ENCODE measurements at regions not wholly inside any gene's neighbourhood (a gene's known extent, or its start where the extent isn't known, plus 50 kb on each side); places are given as distances from the start of the nearest gene placed in this dataset.

DNA sequence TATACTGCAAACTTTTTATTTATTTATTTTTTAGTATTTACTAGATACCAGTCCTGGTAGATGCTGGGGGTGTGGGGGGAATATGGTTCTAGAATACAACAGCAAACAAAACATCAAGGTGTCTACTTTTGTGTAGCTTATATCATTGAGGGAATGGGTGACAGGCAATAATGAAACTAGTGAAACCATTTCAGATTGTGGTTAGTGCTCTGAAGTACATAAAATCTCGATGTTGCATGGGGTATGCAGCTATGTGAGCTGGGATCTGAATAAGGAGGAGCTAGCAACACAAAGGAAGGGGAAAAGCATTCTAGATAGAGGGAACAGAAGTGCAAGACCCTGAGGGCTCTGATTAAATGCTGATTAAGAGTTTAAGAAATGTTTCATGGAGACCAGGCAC is 103.5 kb downstream of the WT1 start:
- peaks cover 8 to 12% of the 10 kb centered on the region in 2 donors for H3K9me3 ChIP-seq (replicated peaks in 1 of 2; ENCODE audit: control insufficient read depth in 1 of 2, insufficient read depth in 1 of 2, low read length in 2 of 2)
- DNase-seq, result no peak
- peaks cover 6 to 12% of the 10 kb centered on the region in 2 donors for H3K4me1 ChIP-seq (ENCODE audit: control insufficient read depth in 1 of 2, insufficient read depth in 2 of 2, low read length in 2 of 2)
- TF ChIP-seq, protein P1, sequence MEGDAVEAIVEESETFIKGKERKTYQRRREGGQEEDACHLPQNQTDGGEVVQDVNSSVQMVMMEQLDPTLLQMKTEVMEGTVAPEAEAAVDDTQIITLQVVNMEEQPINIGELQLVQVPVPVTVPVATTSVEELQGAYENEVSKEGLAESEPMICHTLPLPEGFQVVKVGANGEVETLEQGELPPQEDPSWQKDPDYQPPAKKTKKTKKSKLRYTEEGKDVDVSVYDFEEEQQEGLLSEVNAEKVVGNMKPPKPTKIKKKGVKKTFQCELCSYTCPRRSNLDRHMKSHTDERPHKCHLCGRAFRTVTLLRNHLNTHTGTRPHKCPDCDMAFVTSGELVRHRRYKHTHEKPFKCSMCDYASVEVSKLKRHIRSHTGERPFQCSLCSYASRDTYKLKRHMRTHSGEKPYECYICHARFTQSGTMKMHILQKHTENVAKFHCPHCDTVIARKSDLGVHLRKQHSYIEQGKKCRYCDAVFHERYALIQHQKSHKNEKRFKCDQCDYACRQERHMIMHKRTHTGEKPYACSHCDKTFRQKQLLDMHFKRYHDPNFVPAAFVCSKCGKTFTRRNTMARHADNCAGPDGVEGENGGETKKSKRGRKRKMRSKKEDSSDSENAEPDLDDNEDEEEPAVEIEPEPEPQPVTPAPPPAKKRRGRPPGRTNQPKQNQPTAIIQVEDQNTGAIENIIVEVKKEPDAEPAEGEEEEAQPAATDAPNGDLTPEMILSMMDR (IDR thresholded peaks at IDR 0.05), result no peak
- no peaks in the 10 kb centered on the region for H4K20me1 ChIP-seq (ENCODE audit: insufficient read depth, low read length)
- no peak overlapping the region for H3K4me2 ChIP-seq (replicated peaks; ENCODE audit: extremely low read depth, low read length, poor library complexity, severe bottlenecking)
- H3K4me3 ChIP-seq (replicated peaks in 1 of 3; ENCODE audit: low read depth in 2 of 3, low read length in 3 of 3), result no peak overlapping the region
- peaks cover 0 to 3% of the 10 kb centered on the region in 2 donors for H3K36me3 Mint-ChIP-seq
- H3K9ac ChIP-seq (ENCODE audit: insufficient read depth, low read length, poor library complexity, severe bottlenecking), result no peak overlapping the region
- H2AFZ ChIP-seq (ENCODE audit: insufficient read depth, low read depth, low read length, poor library complexity, severe bottlenecking), result no peak overlapping the region
- H3K4me1 Mint-ChIP-seq, result peaks cover 14% of the 10 kb centered on the region
- H3K4me3 Mint-ChIP-seq, result peak overlapping the region in 1 of 2 donors; percentile 64
- H3K27ac ChIP-seq (ENCODE audit: low read depth in 1 of 2, low read length in 2 of 2), result no peak overlapping the region
- H3K27me3 ChIP-seq (ENCODE audit: control insufficient read depth in 2 of 2, insufficient read depth in 2 of 2, low read length in 2 of 2), result peaks cover 6 to 35% of the 10 kb centered on the region in 2 donors
- no peaks in the 10 kb centered on the region for H3K36me3 ChIP-seq (replicated peaks in 1 of 2; ENCODE audit: control insufficient read depth in 1 of 2, insufficient read depth in 2 of 2, low read length in 2 of 2)
- 100% methylated on average over 1 of the region's 1 CpG for WGBS (ENCODE audit: insufficient coverage)
- intact Hi-C loops (cut with micrococcal nuclease), result no loop called here
- H3K79me2 ChIP-seq (ENCODE audit: insufficient read depth, low read length), result no peaks in the 10 kb centered on the region
- H3K27me3 Mint-ChIP-seq (ENCODE audit: low read depth in 3 of 3), result peaks cover 37 to 48% (median 44%) of the 10 kb centered on the region in 3 donors
- peaks cover 6 to 15% (median 9%) of the 10 kb centered on the region in 7 donors for H3K9me3 Mint-ChIP-seq
- H3K27ac Mint-ChIP-seq, result no peak overlapping the region

DNA sequence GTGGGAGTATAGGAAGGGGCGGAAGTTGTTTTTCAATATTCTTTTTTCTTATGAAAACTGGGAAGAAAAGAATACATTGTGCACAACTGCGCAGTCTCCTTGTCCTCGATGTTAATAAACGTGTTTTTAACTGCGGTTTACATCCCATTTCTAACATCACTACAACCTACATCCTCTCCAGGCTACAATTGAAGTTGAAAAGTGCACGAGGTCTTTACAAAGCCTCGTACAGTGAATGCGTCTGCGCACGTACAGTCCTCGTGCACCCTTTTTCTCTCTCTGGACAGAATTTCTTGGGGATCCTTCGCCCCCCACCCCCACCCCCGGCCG is 102.4 kb downstream of the WT1 start:
- Mint-ChIP-seq H3K27ac (no peak overlapping the region), H3K27me3 (ENCODE audit: low read depth in 3 of 3) (peaks cover 39 to 53% (median 48%) of the 10 kb centered on the region in 3 donors), H3K36me3 (peaks cover 0 to 3% of the 10 kb centered on the region in 2 donors), H3K4me1 (peaks cover 14% of the 10 kb centered on the region), H3K4me3 (peak overlapping the region; percentile 80 to 92), H3K9me3 (peaks cover 6 to 15% (median 9%) of the 10 kb centered on the region in 7 donors)
- Histone ChIP-seq H3K79me2 (ENCODE audit: insufficient read depth, low read length) (no peaks in the 10 kb centered on the region), H4K20me1 (ENCODE audit: insufficient read depth, low read length) (no peaks in the 10 kb centered on the region), H3K27ac (ENCODE audit: low read depth in 1 of 2, low read length in 2 of 2) (no peak overlapping the region), H3K36me3 (replicated peaks in 1 of 2; ENCODE audit: control insufficient read depth in 1 of 2, insufficient read depth in 2 of 2, low read length in 2 of 2) (no peaks in the 10 kb centered on the region), H2AFZ (ENCODE audit: insufficient read depth, low read depth, low read length, poor library complexity, severe bottlenecking) (peak overlapping the region; percentile 90), H3K4me3 (replicated peaks in 1 of 3; ENCODE audit: low read depth in 2 of 3, low read length in 3 of 3) (peak overlapping the region in 1 of 3 experiments; percentile 73), H3K9me3 (replicated peaks in 1 of 2; ENCODE audit: control insufficient read depth in 1 of 2, insufficient read depth in 1 of 2, low read length in 2 of 2) (peaks cover 8 to 12% of the 10 kb centered on the region in 2 donors), H3K9ac (ENCODE audit: insufficient read depth, low read length, poor library complexity, severe bottlenecking) (peak overlapping the region; percentile 51), H3K27me3 (ENCODE audit: control insufficient read depth in 2 of 2, insufficient read depth in 2 of 2, low read length in 2 of 2) (peaks cover 6 to 35% of the 10 kb centered on the region in 2 donors), H3K4me1 (ENCODE audit: control insufficient read depth in 1 of 2, insufficient read depth in 2 of 2, low read length in 2 of 2) (peaks cover 6 to 12% of the 10 kb centered on the region in 2 donors), H3K4me2 (replicated peaks; ENCODE audit: extremely low read depth, low read length, poor library complexity, severe bottlenecking) (peak overlapping the region; percentile 84)
- no peak for DNase-seq
- 4% methylated on average over 11 of the region's 14 CpGs for WGBS (ENCODE audit: insufficient coverage)
- TF ChIP-seq, protein P1 (IDR thresholded peaks at IDR 0.05), result no peak
- intact Hi-C loops (cut with micrococcal nuclease), result no loop called here
